ENCODE measurements at regions not wholly inside any gene's neighbourhood (a gene's known extent, or its start where the extent isn't known, plus 50 kb on each side); places are given as distances from the start of the nearest gene placed in this dataset.

DNA sequence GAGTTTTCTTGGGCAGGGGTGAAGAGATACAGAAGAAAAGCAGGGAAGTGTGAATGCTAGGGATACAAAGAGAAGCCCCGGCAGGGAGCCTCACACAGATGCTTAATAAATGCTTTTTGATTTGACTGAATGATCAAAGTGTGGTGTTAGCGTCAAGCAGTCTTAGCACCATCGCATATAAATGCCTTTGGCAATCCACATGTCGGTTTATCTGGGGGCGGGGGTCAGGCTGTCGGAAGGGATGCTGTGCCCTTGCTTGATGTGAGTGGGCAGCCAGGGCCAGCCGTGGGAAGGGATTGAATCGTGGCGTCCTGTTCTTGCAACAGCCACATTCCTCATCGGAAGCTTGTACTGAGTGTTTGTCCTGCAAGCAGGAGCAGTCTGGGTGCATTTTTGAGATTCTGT, 173.1 kb downstream of the LACC1 start:
- TF ChIP-seq POLR2A (IDR thresholded peaks at IDR 0.05) (no peak), EP300 (IDR thresholded peaks at IDR 0.05) (no peak), POLR2AphosphoS5 (IDR thresholded peaks at IDR 0.05) (no peak)
- TF ChIP-seq, protein P1, sequence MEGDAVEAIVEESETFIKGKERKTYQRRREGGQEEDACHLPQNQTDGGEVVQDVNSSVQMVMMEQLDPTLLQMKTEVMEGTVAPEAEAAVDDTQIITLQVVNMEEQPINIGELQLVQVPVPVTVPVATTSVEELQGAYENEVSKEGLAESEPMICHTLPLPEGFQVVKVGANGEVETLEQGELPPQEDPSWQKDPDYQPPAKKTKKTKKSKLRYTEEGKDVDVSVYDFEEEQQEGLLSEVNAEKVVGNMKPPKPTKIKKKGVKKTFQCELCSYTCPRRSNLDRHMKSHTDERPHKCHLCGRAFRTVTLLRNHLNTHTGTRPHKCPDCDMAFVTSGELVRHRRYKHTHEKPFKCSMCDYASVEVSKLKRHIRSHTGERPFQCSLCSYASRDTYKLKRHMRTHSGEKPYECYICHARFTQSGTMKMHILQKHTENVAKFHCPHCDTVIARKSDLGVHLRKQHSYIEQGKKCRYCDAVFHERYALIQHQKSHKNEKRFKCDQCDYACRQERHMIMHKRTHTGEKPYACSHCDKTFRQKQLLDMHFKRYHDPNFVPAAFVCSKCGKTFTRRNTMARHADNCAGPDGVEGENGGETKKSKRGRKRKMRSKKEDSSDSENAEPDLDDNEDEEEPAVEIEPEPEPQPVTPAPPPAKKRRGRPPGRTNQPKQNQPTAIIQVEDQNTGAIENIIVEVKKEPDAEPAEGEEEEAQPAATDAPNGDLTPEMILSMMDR (IDR thresholded peaks at IDR 0.05), result no peak

Measured in suprapubic skin (tissue), 4 donors.